Osteocyte (in vitro differentiated cells): ENCODE measurements at regions not wholly inside any gene's neighbourhood (a gene's known extent, or its start where the extent isn't known, plus 50 kb on each side); places are given as distances from the start of the nearest gene placed in this dataset.
A peak's percentile ranks its signal among the peaks of the same experiment; 100 is the strongest.

Experiments
- DNase-seq: peaks from one replicate; pipeline ENCODE4 v3.0.0; 2021; ENCODE audit warnings: mixed read lengths; ENCODE audit not compliant: unreplicated experiment; ENCODE audit errors: extremely low spot score
- H3K27ac Mint-ChIP-seq: one replicate; pipeline ENCODE4 v1.8.0; 2021; ENCODE audit warnings: mild to moderate bottlenecking, mixed read lengths; ENCODE audit not compliant: unreplicated experiment
- H3K27me3 Mint-ChIP-seq: one replicate; pipeline ENCODE4 v1.8.0; 2021; ENCODE audit warnings: mixed read lengths; ENCODE audit not compliant: unreplicated experiment
- H3K36me3 Mint-ChIP-seq: one replicate; pipeline ENCODE4 v1.8.0; 2021; ENCODE audit warnings: mixed read lengths; ENCODE audit not compliant: unreplicated experiment
- H3K4me1 Mint-ChIP-seq: one replicate; pipeline ENCODE4 v1.8.0; 2021; ENCODE audit warnings: mixed read lengths; ENCODE audit not compliant: unreplicated experiment
- H3K4me3 Mint-ChIP-seq: one replicate; pipeline ENCODE4 v1.8.0; 2021; ENCODE audit warnings: mild to moderate bottlenecking, moderate library complexity, mixed read lengths; ENCODE audit not compliant: unreplicated experiment
- H3K9me3 Mint-ChIP-seq: one replicate; pipeline ENCODE4 v1.8.0; 2021; ENCODE audit warnings: mixed read lengths; ENCODE audit not compliant: unreplicated experiment
- TF ChIP-seq, protein P1 (sequence below): fragments of 200-600 bp; sonication (generic); IDR thresholded peaks from 2 replicates; pipeline ENCODE4 v1.5.0; 2021; ENCODE audit warnings: antibody characterized with exemption, mild to moderate bottlenecking, moderate library complexity

DNA sequence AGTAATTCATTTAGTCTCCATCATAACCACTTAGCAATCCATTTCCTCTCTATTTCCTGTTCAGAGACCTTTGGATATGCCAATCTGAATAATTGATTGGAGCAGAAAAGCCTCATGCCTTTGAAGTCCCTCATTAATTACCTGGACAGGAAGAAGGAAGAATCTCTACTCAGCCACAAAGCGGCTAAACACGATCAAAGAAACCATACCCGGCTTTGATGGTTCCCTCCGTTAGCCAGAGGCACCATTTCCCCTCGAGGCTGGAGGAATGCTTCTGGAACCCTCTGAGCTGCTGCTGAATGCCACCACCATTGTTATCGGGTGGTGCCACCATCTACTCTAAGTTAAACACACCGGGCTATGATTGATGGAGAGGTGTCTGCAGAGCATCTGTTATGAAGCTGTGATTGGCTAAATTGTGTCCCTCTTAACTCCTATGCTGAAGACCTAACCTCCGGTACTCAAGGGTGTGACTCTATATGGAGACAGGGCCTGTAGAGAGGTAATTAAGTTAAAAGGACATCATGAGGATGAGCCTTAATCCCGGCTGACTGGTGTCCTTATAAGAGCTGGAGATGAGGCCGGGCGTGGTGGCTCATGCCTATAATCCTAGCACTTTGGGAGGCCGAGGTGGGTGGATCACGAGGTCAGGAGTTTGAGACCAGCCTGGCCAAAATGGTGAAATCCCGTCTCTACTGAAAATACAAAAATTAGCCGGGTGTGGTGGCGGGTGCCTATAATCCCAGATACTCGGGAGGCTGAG lies 168.6 kb downstream of the CTTN start:
- Mint-ChIP-seq H3K4me3 (no peak overlapping the region), H3K4me1 (peaks cover 13% of the 10 kb centered on the region), H3K36me3 (no peaks in the 10 kb centered on the region), H3K27me3 (peaks cover 8% of the 10 kb centered on the region), H3K9me3 (no peaks in the 10 kb centered on the region), H3K27ac (no peak overlapping the region)
- TF ChIP-seq, protein P1, sequence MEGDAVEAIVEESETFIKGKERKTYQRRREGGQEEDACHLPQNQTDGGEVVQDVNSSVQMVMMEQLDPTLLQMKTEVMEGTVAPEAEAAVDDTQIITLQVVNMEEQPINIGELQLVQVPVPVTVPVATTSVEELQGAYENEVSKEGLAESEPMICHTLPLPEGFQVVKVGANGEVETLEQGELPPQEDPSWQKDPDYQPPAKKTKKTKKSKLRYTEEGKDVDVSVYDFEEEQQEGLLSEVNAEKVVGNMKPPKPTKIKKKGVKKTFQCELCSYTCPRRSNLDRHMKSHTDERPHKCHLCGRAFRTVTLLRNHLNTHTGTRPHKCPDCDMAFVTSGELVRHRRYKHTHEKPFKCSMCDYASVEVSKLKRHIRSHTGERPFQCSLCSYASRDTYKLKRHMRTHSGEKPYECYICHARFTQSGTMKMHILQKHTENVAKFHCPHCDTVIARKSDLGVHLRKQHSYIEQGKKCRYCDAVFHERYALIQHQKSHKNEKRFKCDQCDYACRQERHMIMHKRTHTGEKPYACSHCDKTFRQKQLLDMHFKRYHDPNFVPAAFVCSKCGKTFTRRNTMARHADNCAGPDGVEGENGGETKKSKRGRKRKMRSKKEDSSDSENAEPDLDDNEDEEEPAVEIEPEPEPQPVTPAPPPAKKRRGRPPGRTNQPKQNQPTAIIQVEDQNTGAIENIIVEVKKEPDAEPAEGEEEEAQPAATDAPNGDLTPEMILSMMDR: no peak
- DNase-seq: no peak

DNA sequence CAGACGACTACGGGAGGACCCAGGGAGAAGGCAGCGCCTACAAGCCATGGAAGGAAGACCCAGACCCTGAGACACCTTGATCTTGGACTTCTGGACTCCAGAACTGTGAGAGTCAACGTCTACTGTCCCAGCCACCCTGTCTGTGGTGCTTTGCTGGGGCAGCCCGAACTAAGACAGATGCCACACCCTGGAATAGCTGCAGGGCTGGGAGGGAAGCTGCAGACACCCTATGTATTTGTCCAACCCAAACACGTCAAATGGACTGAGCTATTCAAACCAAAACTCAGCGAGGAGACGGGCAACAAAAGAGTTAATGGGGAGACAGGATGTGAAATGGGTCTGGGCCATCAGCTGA lies 169.3 kb downstream of the CTTN start:
- TF ChIP-seq, protein P1: no peak
- Mint-ChIP-seq H3K27me3 (peaks cover 7% of the 10 kb centered on the region), H3K4me1 (peaks cover 13% of the 10 kb centered on the region), H3K9me3 (no peaks in the 10 kb centered on the region), H3K36me3 (no peaks in the 10 kb centered on the region), H3K4me3 (peak overlapping the region; percentile 67), H3K27ac (no peak overlapping the region)
- DNase-seq: no peak

DNA sequence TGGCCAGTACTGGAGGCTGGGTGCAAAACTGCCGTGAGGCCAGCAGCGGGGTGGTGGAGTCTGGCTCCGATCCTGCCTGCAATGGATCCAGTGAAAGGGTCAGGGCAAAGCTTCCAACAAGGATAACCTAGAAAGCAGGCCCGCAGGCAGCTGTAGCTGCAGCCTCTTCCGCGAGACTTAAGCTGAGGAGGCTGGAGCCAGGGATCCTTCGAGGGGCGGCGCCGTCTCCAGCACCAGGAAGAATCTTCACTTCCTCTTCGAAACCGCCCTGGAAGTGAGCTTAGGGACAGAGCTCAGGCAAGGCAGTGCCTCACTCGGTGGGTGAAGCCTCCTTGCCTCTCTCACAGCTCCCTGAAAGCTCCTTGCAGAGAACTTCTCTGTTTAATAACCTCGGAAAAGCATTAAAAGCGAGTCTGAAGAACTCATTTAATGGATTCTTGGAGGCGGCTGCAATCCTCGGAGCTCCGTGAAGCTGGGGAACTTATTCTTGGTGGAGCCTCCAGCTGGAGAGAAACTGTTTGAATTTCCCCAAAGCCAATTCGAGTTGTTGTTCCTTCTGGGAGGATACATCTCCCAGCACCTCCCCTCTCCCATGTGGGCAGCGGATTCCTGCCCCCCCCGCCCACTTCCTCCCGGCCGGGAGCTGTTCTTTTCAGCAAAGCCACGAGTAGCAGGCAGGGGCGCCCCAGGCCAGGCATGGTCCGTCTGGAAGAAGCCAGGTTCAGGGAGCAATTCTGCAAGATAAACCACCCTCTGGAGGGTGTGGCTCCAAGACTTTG lies 169.9 kb downstream of the CTTN start:
- H3K4me1 Mint-ChIP-seq: peaks cover 13% of the 10 kb centered on the region
- peak overlapping the region; percentile 70 for H3K27ac Mint-ChIP-seq
- peak overlapping the region; percentile 67 for H3K4me3 Mint-ChIP-seq
- no peaks in the 10 kb centered on the region for H3K36me3 Mint-ChIP-seq
- TF ChIP-seq, protein P1: peak; percentile 20
- no peak for DNase-seq
- no peaks in the 10 kb centered on the region for H3K9me3 Mint-ChIP-seq
- peaks cover 4% of the 10 kb centered on the region for H3K27me3 Mint-ChIP-seq

DNA sequence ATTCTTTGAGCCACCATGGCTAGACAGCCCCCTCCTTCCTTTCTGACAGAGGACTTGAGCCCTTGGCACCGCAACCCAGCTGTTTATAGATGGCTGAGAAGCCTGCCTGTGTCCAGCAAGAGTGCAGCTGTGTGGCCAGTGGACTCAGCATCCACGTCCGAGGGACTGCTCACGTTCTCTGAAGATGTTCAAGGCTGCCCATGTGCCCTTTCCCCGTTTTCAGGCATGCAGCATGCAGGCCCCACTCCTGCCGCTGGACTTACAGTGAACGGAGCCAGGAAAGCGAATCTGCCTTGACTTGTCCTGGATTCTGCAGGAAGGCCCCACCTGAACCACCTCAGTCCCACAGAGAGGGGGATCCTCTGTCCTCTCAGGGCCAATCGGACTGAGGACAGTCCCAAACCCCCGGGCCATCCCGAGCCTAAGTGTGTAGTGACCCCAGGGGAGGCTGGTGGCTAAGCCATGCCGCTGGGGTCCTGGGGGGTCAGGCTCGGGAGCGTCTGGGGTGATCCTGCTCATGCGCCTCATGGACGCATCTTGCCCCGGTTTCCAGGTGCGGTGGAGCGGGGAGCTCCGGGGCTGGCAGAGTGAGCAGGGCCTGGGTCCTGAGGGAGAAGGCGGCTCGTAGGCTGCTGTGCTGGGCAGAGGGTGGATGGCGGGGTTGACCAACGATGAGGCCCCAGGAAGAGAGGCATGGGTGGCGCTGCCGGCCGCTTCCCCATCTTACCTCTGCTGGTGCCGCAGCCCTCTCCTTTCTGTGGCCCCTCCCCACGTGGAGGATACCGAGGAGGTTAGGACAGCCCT lies 170.7 kb downstream of the CTTN start:
- TF ChIP-seq, protein P1: no peak
- Mint-ChIP-seq H3K4me3 (no peak overlapping the region), H3K4me1 (peaks cover 13% of the 10 kb centered on the region), H3K27ac (no peak overlapping the region), H3K9me3 (no peaks in the 10 kb centered on the region), H3K27me3 (no peaks in the 10 kb centered on the region), H3K36me3 (no peaks in the 10 kb centered on the region)
- no peak for DNase-seq

DNA sequence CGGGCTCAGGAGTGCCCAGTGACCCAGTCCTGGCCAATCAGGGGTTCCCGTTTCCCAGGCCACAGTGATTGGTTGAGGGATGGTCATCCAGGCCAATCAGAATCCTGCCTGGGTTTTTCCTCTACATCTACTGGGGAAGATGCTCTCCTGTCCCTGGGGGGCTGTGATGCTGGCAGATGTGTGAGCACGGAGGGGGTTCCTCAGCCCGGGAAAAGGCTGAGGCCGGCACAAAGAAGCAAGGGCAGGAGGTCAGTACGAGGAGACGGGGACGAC lies 171.2 kb downstream of the CTTN start:
- H3K4me3 Mint-ChIP-seq: no peak overlapping the region
- no peaks in the 10 kb centered on the region for H3K27me3 Mint-ChIP-seq
- H3K27ac Mint-ChIP-seq: no peak overlapping the region
- H3K4me1 Mint-ChIP-seq: peaks cover 13% of the 10 kb centered on the region
- H3K9me3 Mint-ChIP-seq: no peaks in the 10 kb centered on the region
- TF ChIP-seq, protein P1: no peak
- H3K36me3 Mint-ChIP-seq: no peaks in the 10 kb centered on the region
- no peak for DNase-seq
